GM12891 (cell line): ENCODE measurements at regions not wholly inside any gene's neighbourhood (a gene's known extent, or its start where the extent isn't known, plus 50 kb on each side); places are given as distances from the start of the nearest gene placed in this dataset.

ENCODE experiments used
- PAX5 ChIP-seq: IDR thresholded peaks from 2 replicates; pipeline ENCODE4 v1.6.1; 2011; ENCODE audit warnings: low read length, moderate library complexity, mild to moderate bottlenecking; ENCODE audit not compliant: insufficient read depth, severe bottlenecking
- POLR2A ChIP-seq: IDR thresholded peaks from 2 replicates; pipeline ENCODE4 v1.6.1; 2011; ENCODE audit warnings: low read depth, low read length, control low read depth
- POLR2AphosphoS5 ChIP-seq: IDR thresholded peaks from 2 replicates; pipeline ENCODE4 v1.6.1; 2011; ENCODE audit warnings: low read depth, low read length, control low read depth
- POU2F2 ChIP-seq: IDR thresholded peaks from 2 replicates; pipeline ENCODE4 v1.6.1; 2011; ENCODE audit warnings: low read depth, mild to moderate bottlenecking, control low read depth, low read length, moderate library complexity
- TAF1 ChIP-seq: IDR thresholded peaks from 2 replicates; pipeline ENCODE4 v1.6.1; 2011; ENCODE audit warnings: low read depth, low read length, control low read depth

GRCh38 chr5:119742311-119742710 lies 113.0 kb downstream of the FAM170A start:
- no peak for TF ChIP-seq TAF1
- TF ChIP-seq POLR2AphosphoS5 = no peak
- TF ChIP-seq POLR2A = no peak
- TF ChIP-seq PAX5 = no peak
- TF ChIP-seq POU2F2 = no peak
